ENCODE measurements at regions not wholly inside any gene's neighbourhood (a gene's known extent, or its start where the extent isn't known, plus 50 kb on each side); places are given as distances from the start of the nearest gene placed in this dataset.

GRCh38 chr2:48218169-48218568 lies 96.3 kb upstream of the FOXN2 start:
- no peak for TF ChIP-seq EZH2 (IDR thresholded peaks at IDR 0.05; ENCODE audit: borderline replicate concordance)
- no peak for TF ChIP-seq CTCF (IDR thresholded peaks at IDR 0.05; ENCODE audit: poor library complexity)
- no peak for TF ChIP-seq EZH2phosphoT487 (IDR thresholded peaks at IDR 0.05; ENCODE audit: low read depth, severe bottlenecking, unreplicated experiment)

Data from hepatocyte (in vitro differentiated cells).